Activated T-helper 2 cell treated with anti-CD3 and anti-CD28 coated beads, Interferon-gamma antibody, Interleukin-2, Interleukin-4, amounts not matched to agents 10 μg/mL and 5 μg/mL and 100 μg/mL, durations not matched to agents 14 hours and 24 hours and 36 hours (primary cell): ENCODE measurements at regions not wholly inside any gene's neighbourhood (a gene's known extent, or its start where the extent isn't known, plus 50 kb on each side); places are given as distances from the start of the nearest gene placed in this dataset.
"Not testable (repeated sequence)": the region's sequence is repeated elsewhere in the genome, so short reads cannot be mapped to it uniquely, and the experiment has no call there.

Source experiments
- DNase-seq: peaks from one replicate; pipeline ENCODE4 v3.0.0; 2021; ENCODE audit warnings: low spot score
- H3K27ac Mint-ChIP-seq: one replicate; pipeline ENCODE4 v1.8.0; 2021; ENCODE audit warnings: mixed read lengths
- H3K27me3 Mint-ChIP-seq: one replicate; pipeline ENCODE4 v1.8.0; 2021; ENCODE audit warnings: low read depth, mixed read lengths
- H3K36me3 Mint-ChIP-seq: one replicate; pipeline ENCODE4 v1.8.0; 2021; ENCODE audit warnings: low read depth, mixed read lengths
- H3K4me1 Mint-ChIP-seq: one replicate; pipeline ENCODE4 v1.8.0; 2021; ENCODE audit warnings: low read depth, mixed read lengths
- H3K4me3 Mint-ChIP-seq: one replicate; pipeline ENCODE4 v1.8.0; 2021; ENCODE audit warnings: low read depth, mild to moderate bottlenecking, moderate library complexity, mixed read lengths
- H3K9me3 Mint-ChIP-seq: one replicate; pipeline ENCODE4 v1.8.0; 2021; ENCODE audit warnings: mixed read lengths
- intact Hi-C: fragments of 100-400 bp; cut with micrococcal nuclease; formaldehyde crosslinking; loops from one replicate; pipeline ENCODE4 v1.15.1; 2023

DNA sequence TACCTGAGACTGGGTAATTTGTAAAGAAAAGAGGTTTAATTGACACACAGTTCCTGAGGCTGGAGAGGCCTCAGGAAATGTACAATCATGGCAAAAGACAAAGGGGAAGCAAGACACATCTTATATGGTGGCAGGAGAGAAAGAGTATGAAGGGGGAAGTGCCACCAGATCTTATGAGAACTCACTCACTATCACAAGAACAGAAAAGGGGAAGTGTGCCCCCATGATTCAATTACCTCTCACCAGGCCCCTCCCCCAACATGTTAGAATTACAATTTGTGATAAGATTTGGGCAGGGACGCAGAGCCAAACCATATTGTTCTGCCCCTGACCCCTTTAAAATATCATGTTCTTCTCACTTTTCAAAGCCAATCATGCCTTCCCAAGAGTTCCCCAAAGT, 744.2 kb upstream of the CDH18 start:
- H3K4me1 Mint-ChIP-seq = not testable (repeated sequence)

DNA sequence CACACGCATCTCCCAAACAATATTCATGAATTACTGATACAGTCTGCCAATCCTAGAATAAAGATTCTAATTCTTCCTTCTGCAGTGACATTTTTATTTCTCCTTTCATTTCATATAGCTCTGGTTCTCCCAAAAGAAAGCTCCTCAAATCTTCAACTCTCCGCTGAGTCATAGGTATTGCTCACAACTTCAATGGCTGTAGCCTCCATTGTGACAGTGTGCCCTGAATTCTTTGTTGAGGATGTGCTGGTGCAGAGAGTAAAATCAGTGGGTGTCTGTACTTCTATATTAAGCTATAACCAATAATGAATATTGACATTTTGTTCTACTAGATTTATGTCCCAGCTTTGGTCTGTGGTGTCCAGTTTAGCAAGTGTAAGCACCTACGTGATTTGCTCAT, 733.3 kb upstream of the CDH18 start:
- intact Hi-C loops, H3K36me3 Mint-ChIP-seq, H3K27ac Mint-ChIP-seq, H3K4me3 Mint-ChIP-seq, H3K4me1 Mint-ChIP-seq, DNase-seq, H3K27me3 Mint-ChIP-seq: not testable (repeated sequence)
- H3K9me3 Mint-ChIP-seq = peaks cover 17% of the 10 kb centered on the region

More for the DNA sequence above, 744.2 kb upstream of the CDH18 start:
- H3K9me3 Mint-ChIP-seq = peaks cover 13% of the 10 kb centered on the region
- H3K27ac Mint-ChIP-seq, H3K4me3 Mint-ChIP-seq, H3K27me3 Mint-ChIP-seq, H3K36me3 Mint-ChIP-seq, DNase-seq, intact Hi-C loops: not testable (repeated sequence)

DNA sequence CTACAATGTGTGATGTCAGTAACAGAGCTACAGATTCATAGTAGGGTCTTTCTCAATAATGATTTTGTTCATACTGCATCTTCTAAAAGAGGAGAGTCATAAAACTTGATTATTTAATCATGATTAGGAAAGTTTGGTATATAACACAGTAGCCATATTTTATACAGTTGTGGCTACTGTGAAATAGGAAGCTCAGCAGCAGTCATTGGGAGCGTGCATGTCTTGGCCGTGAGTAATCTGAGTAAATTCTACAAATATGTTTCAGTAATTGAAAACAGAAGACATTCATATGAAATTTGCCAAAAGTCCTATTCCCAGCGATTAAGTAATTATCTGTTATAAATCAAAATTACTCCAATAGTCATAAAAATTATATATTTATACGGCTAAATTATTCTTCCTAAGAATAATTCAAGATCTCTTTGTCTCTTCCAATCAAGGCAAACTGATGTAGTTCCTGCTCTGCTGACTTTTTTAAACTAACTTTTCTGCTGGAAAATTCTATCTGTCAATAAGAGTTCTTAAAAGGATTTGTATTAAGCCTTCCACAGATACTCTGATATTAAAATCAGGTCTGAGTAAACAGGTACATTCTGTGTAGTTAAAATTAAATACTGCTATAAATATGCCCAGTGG, 723.6 kb upstream of the CDH18 start:
- H3K36me3 Mint-ChIP-seq, DNase-seq, H3K4me1 Mint-ChIP-seq, H3K4me3 Mint-ChIP-seq, H3K27me3 Mint-ChIP-seq, H3K27ac Mint-ChIP-seq, intact Hi-C loops: not testable (repeated sequence)
- H3K9me3 Mint-ChIP-seq = peaks cover 26% of the 10 kb centered on the region

DNA sequence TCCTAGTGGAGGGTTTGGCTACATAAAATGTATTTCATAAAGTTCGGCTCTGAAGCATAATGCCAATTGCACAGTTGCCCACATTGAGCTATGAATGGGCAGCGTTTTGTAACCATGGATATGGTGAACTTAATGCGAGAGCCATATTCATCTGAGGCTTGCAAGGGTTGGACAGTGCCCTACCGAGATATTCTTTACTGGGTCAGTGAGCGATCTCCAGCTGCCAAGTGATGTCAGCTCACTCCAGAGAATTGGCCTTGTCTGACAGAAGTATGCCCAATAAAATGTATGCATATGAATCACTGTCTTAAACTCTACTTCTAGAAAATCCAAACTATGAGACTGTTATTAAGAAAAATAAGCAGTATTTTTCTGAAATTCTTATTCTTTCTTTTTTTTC, 719.6 kb upstream of the CDH18 start:
- intact Hi-C loops, H3K27me3 Mint-ChIP-seq, H3K4me3 Mint-ChIP-seq, DNase-seq, H3K4me1 Mint-ChIP-seq, H3K27ac Mint-ChIP-seq, H3K36me3 Mint-ChIP-seq: not testable (repeated sequence)
- H3K9me3 Mint-ChIP-seq = peaks cover 13% of the 10 kb centered on the region

DNA sequence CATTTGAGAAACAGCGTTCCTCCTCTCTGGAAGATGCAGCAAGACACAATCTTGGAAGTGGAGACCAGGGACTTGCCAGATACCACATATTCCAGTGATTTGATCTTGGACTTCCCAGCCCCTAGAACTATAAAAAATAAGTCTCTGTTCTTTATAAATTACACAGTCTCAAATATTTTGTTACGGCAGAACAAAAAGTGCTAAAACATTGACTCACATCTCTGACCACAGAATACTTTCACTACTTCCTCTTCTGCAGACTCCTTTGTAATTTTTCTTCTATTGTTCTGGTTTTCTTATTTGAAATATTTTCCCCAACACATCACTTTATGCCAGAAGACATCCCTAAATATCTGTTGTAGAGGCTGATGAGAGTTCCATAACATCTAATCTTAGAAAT, 706.1 kb upstream of the CDH18 start:
- Mint-ChIP-seq H3K4me3 (no peak overlapping the region), H3K36me3 (no peaks in the 10 kb centered on the region), H3K27me3 (no peaks in the 10 kb centered on the region), H3K9me3 (peaks cover 20% of the 10 kb centered on the region), H3K4me1 (no peaks in the 10 kb centered on the region), H3K27ac (no peak overlapping the region)
- no peak for DNase-seq
- intact Hi-C loops = no loop called here

DNA sequence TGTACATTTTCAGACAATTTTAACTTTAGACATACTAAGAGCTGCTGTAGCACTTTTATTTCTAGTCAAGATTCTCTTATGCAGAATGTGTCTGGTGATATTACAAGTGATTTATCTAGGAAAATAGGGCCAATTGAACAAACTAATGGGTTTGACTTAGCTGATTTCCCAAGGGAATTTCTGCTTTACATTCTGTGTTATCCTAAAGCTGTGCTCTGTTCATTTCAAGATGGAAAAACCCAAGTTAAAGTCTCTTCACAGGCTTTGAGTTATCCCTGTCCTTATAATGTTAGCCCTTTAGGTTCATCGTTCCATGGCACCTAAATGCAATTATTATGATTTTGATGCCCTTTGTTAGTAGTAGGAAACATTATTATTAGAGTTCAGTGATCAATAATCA, 704.9 kb upstream of the CDH18 start:
- no peak overlapping the region for H3K27ac Mint-ChIP-seq
- H3K4me1 Mint-ChIP-seq = no peaks in the 10 kb centered on the region
- no peaks in the 10 kb centered on the region for H3K36me3 Mint-ChIP-seq
- intact Hi-C loops = no loop called here
- H3K27me3 Mint-ChIP-seq = no peaks in the 10 kb centered on the region
- no peak overlapping the region for H3K4me3 Mint-ChIP-seq
- DNase-seq = no peak
- H3K9me3 Mint-ChIP-seq = peaks cover 29% of the 10 kb centered on the region

DNA sequence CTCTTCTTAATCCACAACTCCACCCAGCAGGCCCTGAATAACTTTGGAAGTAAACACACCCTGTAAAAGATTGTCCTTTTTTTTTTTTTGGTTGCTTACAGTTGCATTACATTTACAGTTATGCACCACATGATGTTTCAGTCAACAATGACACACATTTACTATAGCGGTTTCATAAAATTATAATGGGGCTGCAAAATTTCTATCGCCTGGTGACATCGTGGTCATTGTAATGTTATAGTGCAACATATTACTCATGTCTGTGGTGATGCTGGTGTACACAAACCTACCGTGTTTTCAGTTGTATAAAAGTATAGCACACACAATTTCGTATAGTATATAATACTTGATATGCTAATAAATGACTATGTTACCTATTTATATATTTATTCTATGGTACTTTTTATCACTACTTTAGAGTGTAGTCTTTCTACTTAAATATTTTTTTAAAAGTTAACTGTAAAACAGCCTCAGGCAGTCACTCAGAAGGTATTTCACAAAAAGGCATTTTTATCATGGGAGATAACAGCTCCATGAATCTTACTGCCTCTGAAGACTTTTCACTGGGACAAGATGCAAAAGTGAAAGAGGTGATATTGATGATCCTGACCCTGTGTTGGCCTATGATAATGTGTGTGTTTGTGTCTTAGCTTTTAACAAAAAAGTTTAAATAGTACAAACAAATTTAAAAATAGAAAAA, 695.4 kb upstream of the CDH18 start:
- no peak overlapping the region for H3K27ac Mint-ChIP-seq
- no peak overlapping the region for H3K4me3 Mint-ChIP-seq
- no peak for DNase-seq
- H3K4me1 Mint-ChIP-seq = no peaks in the 10 kb centered on the region
- H3K27me3 Mint-ChIP-seq = no peaks in the 10 kb centered on the region
- no peaks in the 10 kb centered on the region for H3K36me3 Mint-ChIP-seq
- peaks cover 37% of the 10 kb centered on the region for H3K9me3 Mint-ChIP-seq
- intact Hi-C loops = no loop called here

DNA sequence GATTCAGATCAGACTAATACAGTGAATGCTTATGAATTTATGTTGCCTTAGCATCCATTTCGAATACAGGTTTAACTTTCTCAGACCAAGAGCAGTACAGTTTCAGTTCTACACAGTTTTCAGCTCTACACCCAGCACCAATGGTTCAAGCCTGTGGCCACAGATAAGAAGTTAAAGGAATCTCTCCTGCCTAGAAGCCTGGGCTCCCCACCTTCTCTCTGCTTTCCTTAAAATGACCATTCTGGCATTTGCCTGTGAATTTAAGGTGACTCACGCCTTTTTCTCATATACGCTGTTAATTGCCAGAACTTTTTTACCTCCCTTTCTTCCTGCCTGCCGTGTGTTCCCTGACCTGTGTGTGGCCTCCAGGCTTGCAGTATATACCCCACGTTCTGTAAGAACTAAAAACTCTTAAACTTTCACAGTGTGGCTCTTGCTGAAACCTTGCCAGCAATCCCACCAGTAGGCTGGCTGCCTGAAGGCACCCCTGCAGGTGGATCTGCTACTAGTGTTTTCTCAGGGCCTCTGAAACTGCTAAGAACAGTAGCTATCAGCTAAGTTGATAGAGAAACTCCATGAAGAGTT, 692.8 kb upstream of the CDH18 start:
- no peaks in the 10 kb centered on the region for H3K36me3 Mint-ChIP-seq
- peaks cover 30% of the 10 kb centered on the region for H3K9me3 Mint-ChIP-seq
- intact Hi-C loops = no loop called here
- H3K4me1 Mint-ChIP-seq = no peaks in the 10 kb centered on the region
- no peak overlapping the region for H3K27ac Mint-ChIP-seq
- no peaks in the 10 kb centered on the region for H3K27me3 Mint-ChIP-seq
- no peak overlapping the region for H3K4me3 Mint-ChIP-seq
- no peak for DNase-seq

DNA sequence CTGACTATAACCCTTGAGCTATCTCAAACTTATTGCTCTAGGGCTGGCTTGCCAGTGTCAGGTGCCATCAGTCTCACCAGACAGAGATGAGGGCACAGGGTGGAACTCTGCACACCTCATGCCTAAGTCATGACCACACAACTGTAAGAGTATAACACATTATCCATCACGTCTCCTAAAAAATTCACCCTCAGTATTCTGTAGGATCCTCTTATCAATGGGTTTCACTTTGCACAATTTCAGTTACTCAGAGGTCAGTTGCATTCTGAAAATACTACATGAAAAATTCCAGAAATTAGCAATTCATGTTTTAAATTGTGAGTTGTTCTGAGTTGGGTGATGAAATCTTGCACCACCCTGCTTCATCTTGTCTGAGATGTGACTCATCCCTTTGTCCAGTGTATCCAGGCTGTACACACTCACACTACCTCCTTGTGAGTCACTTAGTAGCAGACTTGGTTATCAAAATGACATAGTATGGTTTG, 690.9 kb upstream of the CDH18 start:
- no peak for DNase-seq
- no peak overlapping the region for H3K4me3 Mint-ChIP-seq
- intact Hi-C loops = no loop called here

DNA sequence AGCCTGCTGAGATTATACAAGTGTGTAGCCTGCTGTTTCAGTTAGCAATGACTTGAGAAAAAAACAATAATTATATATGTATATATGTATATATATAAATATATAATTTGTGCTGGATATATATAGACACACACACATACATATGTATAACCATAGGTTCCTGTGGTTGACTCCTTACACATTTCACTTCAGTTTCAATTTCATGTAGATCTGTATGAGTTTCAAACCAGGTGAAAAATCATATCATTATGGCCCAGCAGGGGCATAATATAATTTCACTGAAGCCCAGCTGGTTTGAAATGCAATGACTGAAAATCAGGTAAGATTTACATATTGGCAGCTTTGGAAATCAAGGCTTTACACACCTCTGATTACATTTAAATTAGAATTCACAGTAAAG, 690.4 kb upstream of the CDH18 start:
- Mint-ChIP-seq H3K4me3 (no peak overlapping the region), H3K27me3 (no peaks in the 10 kb centered on the region), H3K27ac (no peak overlapping the region), H3K4me1 (no peaks in the 10 kb centered on the region), H3K36me3 (no peaks in the 10 kb centered on the region), H3K9me3 (peaks cover 23% of the 10 kb centered on the region)
- intact Hi-C loops = no loop called here
- DNase-seq = no peak

More for the DNA sequence above, 690.9 kb upstream of the CDH18 start:
- H3K36me3 Mint-ChIP-seq = no peaks in the 10 kb centered on the region
- no peaks in the 10 kb centered on the region for H3K27me3 Mint-ChIP-seq
- peaks cover 23% of the 10 kb centered on the region for H3K9me3 Mint-ChIP-seq
- no peaks in the 10 kb centered on the region for H3K4me1 Mint-ChIP-seq
- no peak overlapping the region for H3K27ac Mint-ChIP-seq

DNA sequence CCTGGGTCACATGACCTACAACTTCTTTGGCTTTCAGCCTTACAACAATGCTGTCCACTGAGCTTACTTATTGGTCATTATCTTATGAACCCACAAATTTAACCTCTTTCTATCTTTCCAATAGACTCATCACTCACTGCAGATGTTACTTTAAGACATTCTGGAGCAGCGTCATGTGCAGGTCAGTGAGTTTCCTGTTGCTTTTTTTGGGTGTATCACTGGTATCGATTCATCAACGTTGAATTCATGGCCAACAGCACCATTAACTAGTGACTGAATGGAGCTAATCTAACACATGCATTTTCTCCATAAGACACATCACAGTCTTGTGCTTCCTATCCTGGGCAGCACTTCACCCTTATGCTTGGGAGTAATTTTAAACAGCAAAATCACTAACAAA, 672.6 kb upstream of the CDH18 start:
- intact Hi-C loops = no loop called here
- DNase-seq = no peak
- H3K4me1 Mint-ChIP-seq = no peaks in the 10 kb centered on the region
- H3K27me3 Mint-ChIP-seq = no peaks in the 10 kb centered on the region
- H3K27ac Mint-ChIP-seq = no peak overlapping the region
- H3K9me3 Mint-ChIP-seq = peaks cover 22% of the 10 kb centered on the region
- H3K36me3 Mint-ChIP-seq = no peaks in the 10 kb centered on the region
- no peak overlapping the region for H3K4me3 Mint-ChIP-seq

DNA sequence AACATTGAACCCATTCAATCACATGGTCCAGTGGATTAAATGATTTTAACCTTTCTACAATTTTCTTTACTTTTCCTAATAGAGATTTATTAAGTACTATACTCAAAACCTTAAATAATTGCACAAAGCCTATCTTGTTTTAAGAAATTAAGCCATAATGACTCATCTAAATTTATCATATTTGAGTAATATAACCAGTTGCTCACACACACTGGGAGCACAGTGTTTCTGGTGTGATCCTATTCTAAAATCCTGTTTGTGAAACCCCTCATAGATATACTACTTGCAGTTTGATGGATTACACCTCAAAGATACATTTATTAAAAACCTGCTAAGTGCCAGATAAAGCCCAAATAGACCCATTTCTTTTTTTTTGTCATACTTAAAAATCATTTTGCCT, 668.3 kb upstream of the CDH18 start:
- H3K36me3 Mint-ChIP-seq = no peaks in the 10 kb centered on the region
- no peak overlapping the region for H3K27ac Mint-ChIP-seq
- DNase-seq = no peak
- H3K4me1 Mint-ChIP-seq = no peaks in the 10 kb centered on the region
- intact Hi-C loops = no loop called here
- H3K9me3 Mint-ChIP-seq = peaks cover 28% of the 10 kb centered on the region
- H3K4me3 Mint-ChIP-seq = no peak overlapping the region
- H3K27me3 Mint-ChIP-seq = no peaks in the 10 kb centered on the region

DNA sequence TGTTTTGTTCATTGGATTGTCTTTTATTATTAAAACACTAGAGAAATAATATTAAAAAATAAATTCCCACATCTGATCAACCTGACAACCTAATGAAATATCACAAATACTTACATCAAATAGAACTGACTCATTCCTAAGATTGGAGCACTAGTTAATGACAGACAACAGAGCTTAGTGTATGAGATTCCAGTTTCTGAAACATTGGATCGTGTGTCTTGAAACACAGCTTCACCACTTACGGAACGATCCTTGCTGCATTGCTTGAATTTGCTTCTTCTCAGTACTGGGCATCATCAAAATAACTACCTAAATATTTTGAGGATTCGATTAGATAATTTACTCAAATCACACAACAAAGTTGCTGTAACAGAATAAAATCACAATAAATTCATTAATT, 667.2 kb upstream of the CDH18 start:
- H3K27ac Mint-ChIP-seq = no peak overlapping the region
- H3K27me3 Mint-ChIP-seq = no peaks in the 10 kb centered on the region
- no peaks in the 10 kb centered on the region for H3K36me3 Mint-ChIP-seq
- no peak for DNase-seq
- H3K9me3 Mint-ChIP-seq = peaks cover 28% of the 10 kb centered on the region
- no peak overlapping the region for H3K4me3 Mint-ChIP-seq
- intact Hi-C loops = no loop called here
- H3K4me1 Mint-ChIP-seq = no peaks in the 10 kb centered on the region
